ENCODE measurements at regions not wholly inside any gene's neighbourhood (a gene's known extent, or its start where the extent isn't known, plus 50 kb on each side); places are given as distances from the start of the nearest gene placed in this dataset.

- ChIA-PET POLR2A (no interaction called here), CTCF (no interaction called here)
- Mint-ChIP-seq H3K27me3 (no peaks in the 10 kb centered on the region), H3K9me3 (no peaks in the 10 kb centered on the region), H3K27ac (no peak overlapping the region), H3K4me3 (no peak overlapping the region), H3K4me1 (no peaks in the 10 kb centered on the region), H3K36me3 (ENCODE audit: low read depth) (no peaks in the 10 kb centered on the region)
- no peak for ATAC-seq (ENCODE audit: low read depth)
- DNase-seq, result no peak
- TF ChIP-seq, protein P1, sequence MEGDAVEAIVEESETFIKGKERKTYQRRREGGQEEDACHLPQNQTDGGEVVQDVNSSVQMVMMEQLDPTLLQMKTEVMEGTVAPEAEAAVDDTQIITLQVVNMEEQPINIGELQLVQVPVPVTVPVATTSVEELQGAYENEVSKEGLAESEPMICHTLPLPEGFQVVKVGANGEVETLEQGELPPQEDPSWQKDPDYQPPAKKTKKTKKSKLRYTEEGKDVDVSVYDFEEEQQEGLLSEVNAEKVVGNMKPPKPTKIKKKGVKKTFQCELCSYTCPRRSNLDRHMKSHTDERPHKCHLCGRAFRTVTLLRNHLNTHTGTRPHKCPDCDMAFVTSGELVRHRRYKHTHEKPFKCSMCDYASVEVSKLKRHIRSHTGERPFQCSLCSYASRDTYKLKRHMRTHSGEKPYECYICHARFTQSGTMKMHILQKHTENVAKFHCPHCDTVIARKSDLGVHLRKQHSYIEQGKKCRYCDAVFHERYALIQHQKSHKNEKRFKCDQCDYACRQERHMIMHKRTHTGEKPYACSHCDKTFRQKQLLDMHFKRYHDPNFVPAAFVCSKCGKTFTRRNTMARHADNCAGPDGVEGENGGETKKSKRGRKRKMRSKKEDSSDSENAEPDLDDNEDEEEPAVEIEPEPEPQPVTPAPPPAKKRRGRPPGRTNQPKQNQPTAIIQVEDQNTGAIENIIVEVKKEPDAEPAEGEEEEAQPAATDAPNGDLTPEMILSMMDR (IDR thresholded peaks at IDR 0.05), result no peak
- intact Hi-C loops (cut with micrococcal nuclease), result no loop called here
These were observed 841.6 kb upstream of the B3GALT2 start for GRCh38 chr1:194028002-194028401.

DNA sequence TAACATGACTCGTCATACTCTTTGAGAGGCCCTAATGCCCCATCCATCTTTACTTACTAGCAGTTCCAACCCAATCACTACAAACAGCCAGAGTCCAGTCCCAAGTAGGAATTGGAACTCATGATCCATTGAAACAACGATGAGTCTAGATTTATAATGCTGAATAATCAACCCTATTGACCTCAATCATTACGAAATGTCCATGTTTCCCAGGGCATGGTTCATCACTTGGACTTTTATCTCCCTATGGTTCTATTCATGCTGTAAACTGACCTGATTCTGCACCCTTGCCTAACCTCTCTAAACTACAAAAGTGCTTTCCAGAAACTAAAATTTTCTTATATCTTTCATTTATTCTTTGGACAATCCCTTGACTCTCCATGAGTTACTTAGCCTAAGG, 840.0 kb upstream of the B3GALT2 start:
- CTCF ChIA-PET, result no interaction called here
- Mint-ChIP-seq H3K27me3 (no peaks in the 10 kb centered on the region), H3K36me3 (ENCODE audit: low read depth) (no peaks in the 10 kb centered on the region), H3K4me1 (no peaks in the 10 kb centered on the region), H3K4me3 (no peak overlapping the region), H3K27ac (no peak overlapping the region), H3K9me3 (no peaks in the 10 kb centered on the region)
- ATAC-seq (ENCODE audit: low read depth) (no peak), DNase-seq (no peak)
- TF ChIP-seq, protein P1 (IDR thresholded peaks at IDR 0.05), result no peak
- intact Hi-C loops (cut with micrococcal nuclease), result no loop called here
- POLR2A ChIA-PET, result no interaction called here

- H3K4me1 Mint-ChIP-seq, result no peaks in the 10 kb centered on the region
- ATAC-seq (ENCODE audit: low read depth), result no peak
- TF ChIP-seq, protein P1 (IDR thresholded peaks at IDR 0.05), result no peak
- H3K27me3 Mint-ChIP-seq, result no peaks in the 10 kb centered on the region
- intact Hi-C loops (cut with micrococcal nuclease), result no loop called here
- H3K27ac Mint-ChIP-seq, result no peak overlapping the region
- ChIA-PET CTCF (interaction anchor here (0.5 kb wide), 1 partner anchor 34 kb away, joined by 3 read pairs; no protein-coding TSS in a partner anchor), POLR2A (no interaction called here)
- no peaks in the 10 kb centered on the region for H3K9me3 Mint-ChIP-seq
- H3K4me3 Mint-ChIP-seq, result no peak overlapping the region
- DNase-seq, result no peak
- no peaks in the 10 kb centered on the region for H3K36me3 Mint-ChIP-seq (ENCODE audit: low read depth)
These were observed 838.2 kb upstream of the B3GALT2 start for GRCh38 chr1:194024659-194025058.

GRCh38 chr1:194014014-194014413, 827.6 kb upstream of the B3GALT2 start:
- ChIA-PET CTCF (no interaction called here), POLR2A (no interaction called here)
- no peak overlapping the region for H3K4me3 Mint-ChIP-seq
- no peaks in the 10 kb centered on the region for H3K27me3 Mint-ChIP-seq
- no peaks in the 10 kb centered on the region for H3K4me1 Mint-ChIP-seq
- ATAC-seq (ENCODE audit: low read depth), result no peak
- no peak for DNase-seq
- intact Hi-C loops (cut with micrococcal nuclease), result no loop called here
- TF ChIP-seq, protein P1 (IDR thresholded peaks at IDR 0.05), result no peak
- H3K27ac Mint-ChIP-seq, result no peak overlapping the region
- no peaks in the 10 kb centered on the region for H3K36me3 Mint-ChIP-seq (ENCODE audit: low read depth)
- H3K9me3 Mint-ChIP-seq, result peaks cover 4% of the 10 kb centered on the region

GRCh38 chr1:194013561-194013960, 827.1 kb upstream of the B3GALT2 start:
- Mint-ChIP-seq H3K4me3 (no peak overlapping the region), H3K9me3 (peaks cover 5% of the 10 kb centered on the region), H3K4me1 (no peaks in the 10 kb centered on the region), H3K27ac (no peak overlapping the region), H3K36me3 (ENCODE audit: low read depth) (no peaks in the 10 kb centered on the region), H3K27me3 (no peaks in the 10 kb centered on the region)
- intact Hi-C loops (cut with micrococcal nuclease), result no loop called here
- DNase-seq (no peak), ATAC-seq (ENCODE audit: low read depth) (no peak)
- ChIA-PET POLR2A (no interaction called here), CTCF (no interaction called here)
- TF ChIP-seq, protein P1 (IDR thresholded peaks at IDR 0.05), result no peak
